ENCODE measurements at regions not wholly inside any gene's neighbourhood (a gene's known extent, or its start where the extent isn't known, plus 50 kb on each side); places are given as distances from the start of the nearest gene placed in this dataset.

- TF ChIP-seq CTCF (IDR thresholded peaks at IDR 0.05) (no peak), POLR2AphosphoS5 (IDR thresholded peaks at IDR 0.05; ENCODE audit: low read depth, low read length) (no peak)
Observed at GRCh38 chr6:165936096-165936495, 231.6 kb downstream of the TBXT start.

Data from Panc1 (cell line).